ENCODE measurements at regions not wholly inside any gene's neighbourhood (a gene's known extent, or its start where the extent isn't known, plus 50 kb on each side); places are given as distances from the start of the nearest gene placed in this dataset.
"Not testable (repeated sequence)": the region's sequence is repeated elsewhere in the genome, so short reads cannot be mapped to it uniquely, and the experiment has no call there.

DNA sequence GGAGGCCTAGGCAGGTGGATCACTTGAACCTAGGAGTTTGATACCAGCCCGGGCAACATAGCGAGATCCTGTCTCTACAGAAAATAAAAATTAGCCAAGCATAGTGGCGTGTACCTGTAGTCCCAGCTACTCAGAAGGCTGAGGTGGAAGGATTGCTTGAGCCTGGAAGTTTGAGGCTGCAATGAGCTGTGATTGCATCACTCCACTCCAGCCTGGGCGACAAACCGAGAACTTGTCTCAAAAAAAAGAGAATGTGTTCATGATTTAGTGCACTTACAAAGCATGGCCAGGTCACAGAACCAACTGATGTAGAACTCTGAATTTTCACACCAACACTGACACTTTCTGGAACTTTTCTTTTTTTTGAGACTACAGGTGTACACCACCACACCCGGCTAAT lies 182.7 kb downstream of the ZFP64 start:
- no peak for DNase-seq (ENCODE audit: low spot score)

GRCh38 chr20:52004715-52005114 lies 186.9 kb downstream of the ZFP64 start:
- no peak for DNase-seq (ENCODE audit: low spot score)

- no peak for DNase-seq (ENCODE audit: low spot score)
Observed at GRCh38 chr20:52004018-52004417, 187.6 kb downstream of the ZFP64 start.

DNA sequence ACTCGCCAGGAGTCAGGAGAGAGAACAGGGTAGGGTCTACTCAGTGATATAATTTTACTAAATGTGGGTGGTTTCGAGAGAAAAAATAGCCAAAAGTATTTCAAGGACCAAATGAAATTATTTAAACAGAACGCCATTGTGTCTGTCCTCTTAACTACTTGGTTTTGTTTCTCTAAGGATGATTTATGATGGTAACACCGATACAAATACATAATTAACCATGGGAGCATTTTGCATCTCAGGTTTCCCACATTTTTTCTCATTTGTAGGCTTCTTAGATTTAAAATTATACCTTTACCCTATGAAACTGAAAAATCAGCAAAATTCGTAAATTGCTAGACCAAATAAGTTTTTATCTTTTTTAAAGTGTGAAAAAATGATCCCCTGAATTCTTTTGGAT lies 188.2 kb downstream of the ZFP64 start:
- no peak for DNase-seq (ENCODE audit: low spot score)

GRCh38 chr20:52001999-52002666 lies 189.4 kb downstream of the ZFP64 start:
- DNase-seq (ENCODE audit: low spot score) = peak; percentile 24

GRCh38 chr20:51997281-51997936 lies 194.2 kb downstream of the ZFP64 start:
- DNase-seq (ENCODE audit: low spot score) = not testable (repeated sequence)

- DNase-seq (ENCODE audit: low spot score) = no peak
Observed at GRCh38 chr20:51995551-51995951, 193.2 kb upstream of the SALL4 start.

DNA sequence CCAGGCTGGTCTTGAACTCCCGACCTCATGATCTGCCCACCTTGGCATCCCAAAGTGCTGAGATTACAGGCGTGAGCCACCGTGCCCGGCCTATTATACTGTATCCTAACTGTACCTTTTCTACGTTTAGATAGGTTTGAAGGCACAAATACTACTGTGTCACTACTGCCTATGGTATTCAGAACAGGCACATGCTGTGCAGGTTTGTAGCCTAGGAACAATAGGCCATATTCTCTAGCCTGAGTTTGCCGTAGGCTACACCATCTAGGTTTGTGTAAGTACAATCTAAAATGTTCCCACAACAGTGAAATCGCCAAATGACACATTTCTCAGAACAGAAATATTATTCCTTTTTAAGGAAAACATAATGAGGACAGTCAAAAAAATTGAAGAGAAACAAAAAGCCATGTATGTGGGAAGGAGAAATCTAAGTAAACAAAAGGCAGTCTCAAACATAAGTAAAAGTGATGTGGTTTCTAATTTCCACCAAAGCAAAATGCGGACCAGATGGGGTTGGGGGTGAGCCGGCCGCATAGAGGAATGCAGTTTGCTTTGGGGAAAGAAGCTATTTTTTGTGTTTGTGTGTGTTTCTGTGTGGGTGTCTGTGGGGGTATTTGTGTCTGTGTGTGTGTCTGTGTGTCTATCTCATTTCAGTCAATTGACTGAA lies 192.6 kb upstream of the SALL4 start:
- no peak for DNase-seq (ENCODE audit: low spot score)

GRCh38 chr20:51987812-51988211 lies 185.5 kb upstream of the SALL4 start:
- no peak for DNase-seq (ENCODE audit: low spot score)

DNA sequence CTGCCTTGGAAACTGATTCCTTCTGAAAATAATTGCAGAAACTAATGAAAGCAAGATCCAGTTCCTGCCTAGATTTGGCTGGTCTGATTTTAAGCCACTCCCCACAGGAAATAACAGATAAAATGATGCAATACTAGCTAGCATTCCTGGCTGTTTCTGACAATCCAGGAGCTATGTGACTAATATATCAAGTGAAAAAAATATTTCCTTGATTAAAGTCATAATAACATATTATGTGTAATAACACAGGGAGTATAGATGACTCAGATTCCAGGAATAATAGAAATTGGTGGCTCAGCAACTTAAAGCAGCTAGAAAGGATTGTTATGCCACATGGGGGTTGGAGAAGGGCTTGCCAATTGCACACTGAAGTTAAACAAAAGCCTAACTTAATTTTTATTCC lies 182.7 kb upstream of the SALL4 start:
- peak; percentile 72 for DNase-seq (ENCODE audit: low spot score)

- DNase-seq (ENCODE audit: low spot score) = no peak
Observed at GRCh38 chr20:51980277-51980676, 178.0 kb upstream of the SALL4 start.

DNA sequence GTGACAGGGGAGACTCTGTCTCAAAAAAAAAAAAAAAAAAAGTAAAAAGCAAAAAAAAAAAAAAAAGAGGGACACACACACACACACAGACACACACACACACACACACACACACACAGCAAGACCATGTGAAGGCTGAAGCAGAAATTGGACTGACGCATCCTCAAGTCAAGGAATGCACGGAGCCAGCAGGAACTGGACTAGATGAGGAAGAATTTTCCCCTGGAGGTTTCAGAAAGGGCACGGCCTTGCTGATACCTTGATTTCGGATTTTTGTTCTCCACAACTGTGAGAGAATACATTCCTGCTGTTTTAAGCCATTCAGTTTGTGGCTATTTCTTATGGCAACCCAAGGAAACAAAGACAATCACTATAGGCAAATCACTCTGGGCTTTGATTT lies 176.9 kb upstream of the SALL4 start:
- DNase-seq (ENCODE audit: low spot score) = no peak

- DNase-seq (ENCODE audit: low spot score) = no peak
Observed at GRCh38 chr20:51978070-51978501, 175.8 kb upstream of the SALL4 start.

DNA sequence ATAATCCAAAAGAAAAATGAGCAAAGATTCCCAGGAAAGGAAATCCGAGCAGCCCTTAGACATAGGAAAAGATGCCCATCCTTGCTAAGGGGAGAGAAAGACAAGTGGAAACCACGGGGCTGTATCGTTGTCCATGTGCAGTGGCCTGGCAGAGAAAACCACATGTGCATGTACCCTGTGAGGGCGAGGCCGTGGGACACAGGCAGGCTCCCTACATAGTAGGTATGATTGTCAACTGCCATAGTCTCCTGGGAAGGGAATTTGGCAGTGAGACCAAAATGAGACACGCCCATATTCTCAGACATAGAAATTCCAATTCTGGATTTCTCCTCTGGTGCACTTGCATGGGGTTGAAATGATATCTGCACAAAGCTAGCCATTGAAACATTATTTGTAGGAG lies 169.7 kb upstream of the SALL4 start:
- DNase-seq (ENCODE audit: low spot score) = no peak

- DNase-seq (ENCODE audit: low spot score) = no peak
Observed at GRCh38 chr20:51970858-51971257, 168.5 kb upstream of the SALL4 start.

DNA sequence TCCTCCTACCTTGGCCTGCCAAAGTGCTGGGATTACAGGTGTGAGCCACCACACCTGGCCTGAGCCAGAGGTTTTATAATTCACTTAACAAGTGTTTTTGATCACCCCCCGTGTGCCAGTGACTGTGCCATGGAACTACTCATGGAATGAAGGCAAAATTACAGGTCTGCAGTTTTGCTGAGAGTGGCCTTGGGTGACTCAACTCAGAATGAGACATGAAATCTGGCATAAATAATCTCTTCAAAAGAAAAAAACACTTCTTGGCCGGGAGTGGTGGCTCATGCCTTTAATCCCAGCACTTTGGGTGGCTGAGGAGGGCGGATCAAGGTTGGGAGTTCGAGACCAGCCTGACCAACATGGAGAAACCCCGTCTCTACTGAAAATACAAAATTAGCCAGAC lies 166.9 kb upstream of the SALL4 start:
- no peak for DNase-seq (ENCODE audit: low spot score)

DNA sequence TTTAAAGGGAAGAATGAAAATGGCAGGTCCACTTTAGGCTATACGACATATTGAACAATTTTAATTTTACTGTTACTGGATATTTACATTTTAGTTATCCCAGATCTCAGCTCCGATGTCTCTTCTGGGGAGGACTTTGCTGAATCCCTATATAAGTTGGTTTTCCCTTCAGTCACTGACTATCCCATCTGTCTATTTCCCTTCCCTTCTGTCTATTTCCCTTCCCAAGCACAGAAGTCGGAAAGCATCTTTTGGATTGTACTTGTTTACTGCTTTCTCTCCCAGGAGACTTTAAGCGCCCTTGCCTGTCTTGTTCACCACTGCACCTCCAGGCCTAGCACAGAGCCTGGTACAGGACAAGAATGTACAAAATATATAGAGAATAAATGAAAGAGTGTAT lies 165.8 kb upstream of the SALL4 start:
- DNase-seq (ENCODE audit: low spot score) = no peak

GRCh38 chr20:51966296-51966971 lies 164.1 kb upstream of the SALL4 start:
- DNase-seq (ENCODE audit: low spot score) = peak; percentile 79

DNA sequence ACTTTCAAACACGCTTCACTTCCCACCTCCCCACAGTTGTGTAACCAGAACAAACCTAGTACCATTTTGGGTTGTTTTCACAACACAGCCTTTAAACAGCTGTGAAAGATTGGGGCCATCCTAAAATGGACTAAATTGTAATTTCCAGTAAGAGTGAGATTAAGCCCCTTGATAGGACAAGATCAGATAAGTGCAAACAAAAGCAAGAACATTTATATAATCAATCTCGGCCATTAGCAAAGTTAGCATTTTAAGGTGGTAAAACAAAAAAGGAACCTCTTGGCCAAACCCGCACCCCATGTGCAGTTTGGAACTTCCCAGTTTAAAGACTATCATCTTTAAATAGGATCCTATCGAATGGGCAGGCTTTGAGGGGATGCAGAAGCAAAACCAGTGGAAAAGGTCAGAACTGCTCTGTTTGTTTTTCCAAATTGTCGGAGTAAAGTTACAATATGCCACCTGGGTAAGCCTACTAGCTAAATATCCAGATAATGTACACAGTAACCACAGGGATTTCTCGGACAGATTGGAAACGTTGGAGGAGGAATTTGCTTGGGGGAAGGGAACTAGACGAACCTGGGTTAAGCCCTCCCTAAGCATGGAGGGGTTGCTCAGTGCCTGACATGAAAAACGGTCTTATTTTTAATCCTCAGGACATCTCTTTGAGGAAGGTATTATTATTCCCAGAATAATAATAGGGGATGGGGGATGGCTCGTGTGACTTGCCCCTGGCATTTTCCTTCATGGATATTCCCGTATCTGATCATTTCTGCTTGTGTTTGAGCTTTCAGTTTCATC lies 159.8 kb upstream of the SALL4 start:
- DNase-seq (ENCODE audit: low spot score) = no peak

DNA sequence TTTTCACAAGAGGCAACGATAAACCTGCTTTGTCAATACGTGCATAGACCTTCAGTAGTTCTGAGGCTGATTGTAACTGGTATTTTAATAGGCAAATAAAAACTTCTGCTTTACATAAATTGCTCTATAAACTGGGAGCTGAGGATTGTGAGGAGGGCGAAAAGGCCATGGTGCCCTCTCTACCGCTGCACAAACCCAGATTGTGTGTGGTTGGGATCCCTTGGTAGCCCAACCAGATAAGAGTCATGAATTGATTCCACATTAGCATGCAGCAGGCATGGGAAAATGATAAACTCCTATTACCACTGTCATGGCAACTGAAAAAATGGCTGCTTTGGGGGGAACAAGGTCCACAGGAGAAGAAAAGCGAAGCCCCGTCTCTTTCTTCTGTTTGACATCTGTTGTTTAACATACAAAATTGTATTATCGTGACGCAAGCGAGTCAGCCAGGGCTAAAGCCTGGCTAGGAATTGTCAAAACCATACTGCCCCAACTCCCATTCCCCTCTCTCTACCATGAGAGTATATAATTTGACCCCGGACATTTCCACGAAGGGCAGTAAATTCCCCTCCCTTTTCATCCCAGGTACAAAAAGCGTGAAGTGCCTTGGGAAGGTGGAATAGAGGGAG lies 157.8 kb upstream of the SALL4 start:
- DNase-seq (ENCODE audit: low spot score) = no peak

- DNase-seq (ENCODE audit: low spot score) = no peak
Observed at GRCh38 chr20:51959066-51959542, 156.8 kb upstream of the SALL4 start.
